C4-2B (cell line): ENCODE measurements at regions not wholly inside any gene's neighbourhood (a gene's known extent, or its start where the extent isn't known, plus 50 kb on each side); places are given as distances from the start of the nearest gene placed in this dataset.

ENCODE experiments used
- H3K27ac ChIP-seq: fragments of 450-650 bp; 2 replicates; pipeline ENCODE4 v1.5.1; 2017
- ZFX ChIP-seq: fragments of 450-650 bp; IDR thresholded peaks from 2 replicates; pipeline ENCODE4 v1.6.1; 2017
- TF ChIP-seq, protein P1 (sequence below): fragments of 450-650 bp; conservative IDR thresholded peaks from 2 replicates; pipeline ENCODE4 v1.5.1; 2017; ENCODE audit warnings: mild to moderate bottlenecking

DNA sequence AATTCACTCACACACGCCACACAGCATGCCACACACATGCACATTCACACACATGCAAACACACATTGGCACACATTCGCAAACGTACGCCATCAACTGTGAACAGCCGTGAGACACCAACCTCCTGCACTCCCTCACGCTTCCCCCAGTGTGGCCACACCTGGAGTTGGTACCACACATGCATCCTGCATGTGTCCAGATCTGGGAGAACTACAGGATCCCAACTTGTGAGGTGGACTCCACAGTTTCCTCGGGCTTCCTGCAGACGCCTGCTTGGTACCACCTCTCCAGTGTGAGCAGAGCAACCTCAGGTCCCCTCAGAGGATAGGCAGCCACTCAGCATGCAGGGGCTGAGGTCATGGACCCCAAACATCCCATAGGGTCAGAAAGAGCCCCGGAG is 239.0 kb downstream of the EIPR1 start:
- H3K27ac ChIP-seq, result no peak overlapping the region
- TF ChIP-seq ZFX, result no peak
- TF ChIP-seq, protein P1, sequence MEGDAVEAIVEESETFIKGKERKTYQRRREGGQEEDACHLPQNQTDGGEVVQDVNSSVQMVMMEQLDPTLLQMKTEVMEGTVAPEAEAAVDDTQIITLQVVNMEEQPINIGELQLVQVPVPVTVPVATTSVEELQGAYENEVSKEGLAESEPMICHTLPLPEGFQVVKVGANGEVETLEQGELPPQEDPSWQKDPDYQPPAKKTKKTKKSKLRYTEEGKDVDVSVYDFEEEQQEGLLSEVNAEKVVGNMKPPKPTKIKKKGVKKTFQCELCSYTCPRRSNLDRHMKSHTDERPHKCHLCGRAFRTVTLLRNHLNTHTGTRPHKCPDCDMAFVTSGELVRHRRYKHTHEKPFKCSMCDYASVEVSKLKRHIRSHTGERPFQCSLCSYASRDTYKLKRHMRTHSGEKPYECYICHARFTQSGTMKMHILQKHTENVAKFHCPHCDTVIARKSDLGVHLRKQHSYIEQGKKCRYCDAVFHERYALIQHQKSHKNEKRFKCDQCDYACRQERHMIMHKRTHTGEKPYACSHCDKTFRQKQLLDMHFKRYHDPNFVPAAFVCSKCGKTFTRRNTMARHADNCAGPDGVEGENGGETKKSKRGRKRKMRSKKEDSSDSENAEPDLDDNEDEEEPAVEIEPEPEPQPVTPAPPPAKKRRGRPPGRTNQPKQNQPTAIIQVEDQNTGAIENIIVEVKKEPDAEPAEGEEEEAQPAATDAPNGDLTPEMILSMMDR, result no peak

DNA sequence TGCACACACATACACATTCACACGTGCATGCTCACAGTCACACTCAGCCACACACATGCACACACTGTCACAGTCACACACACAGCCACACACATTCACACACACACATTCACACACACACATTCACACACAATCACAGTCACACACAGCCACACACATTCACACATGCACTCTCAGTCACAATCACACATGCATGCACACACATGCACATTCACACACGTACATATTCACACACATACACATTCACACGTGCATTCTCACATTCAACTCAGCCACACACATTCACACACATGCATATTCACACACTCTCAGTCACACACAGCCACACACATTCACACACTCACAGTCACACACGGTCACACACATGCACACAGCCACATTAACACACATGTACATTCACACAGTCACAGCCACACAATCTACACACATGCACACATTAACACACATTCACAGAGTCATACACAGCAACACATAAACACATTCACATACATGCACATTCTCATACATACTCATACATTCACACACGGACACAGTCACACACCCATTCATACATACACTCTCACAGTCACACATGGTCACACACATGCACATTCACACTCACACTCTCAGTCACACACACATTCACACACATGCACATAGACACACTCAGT is 239.8 kb downstream of the EIPR1 start:
- no peak for TF ChIP-seq ZFX
- TF ChIP-seq, protein P1, result no peak
- no peak overlapping the region for H3K27ac ChIP-seq

DNA sequence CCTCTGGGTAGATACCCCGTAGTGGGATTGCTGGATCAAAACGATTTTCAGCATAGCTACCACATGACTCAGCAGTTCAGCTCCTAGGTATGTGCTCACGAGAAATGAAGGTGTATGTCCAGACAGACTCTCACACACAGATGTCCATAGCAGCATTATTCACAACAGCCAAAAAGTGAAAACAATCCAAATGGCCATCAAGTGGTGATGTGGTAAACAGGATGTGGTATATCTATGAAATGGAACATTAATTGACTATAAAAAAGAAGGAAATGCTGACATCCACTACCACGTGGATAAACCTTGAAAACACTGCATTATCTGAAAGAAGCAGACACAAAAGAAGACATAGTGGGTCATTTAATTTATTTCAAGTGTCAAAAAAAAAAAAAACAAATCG is 241.9 kb downstream of the EIPR1 start:
- H3K27ac ChIP-seq, result no peak overlapping the region
- no peak for TF ChIP-seq ZFX
- TF ChIP-seq, protein P1, result no peak

DNA sequence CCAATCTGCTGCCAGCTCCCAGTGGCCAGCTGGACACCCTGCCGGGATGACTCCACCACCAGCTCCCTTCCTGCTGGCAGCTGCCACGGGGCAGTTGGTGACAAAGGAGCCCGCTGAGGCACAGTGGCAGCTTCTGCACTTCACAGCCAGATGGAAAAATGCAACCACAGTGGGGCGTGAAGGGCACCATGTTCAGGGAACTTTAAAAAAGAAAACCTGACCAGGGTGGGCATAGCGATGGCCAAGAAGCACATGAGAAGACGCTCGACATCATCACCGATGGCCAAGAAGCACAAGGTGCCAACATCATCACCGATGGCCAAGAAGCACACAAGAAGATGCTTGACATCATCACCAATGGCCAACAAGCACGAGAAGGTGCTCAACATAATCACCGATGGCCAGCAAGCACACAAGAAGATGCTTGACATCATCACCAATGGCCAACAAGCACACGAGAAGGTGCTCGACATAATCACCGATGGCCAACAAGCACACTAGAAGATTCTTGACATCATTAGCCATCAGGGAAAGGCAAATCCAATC is 243.5 kb downstream of the EIPR1 start:
- TF ChIP-seq ZFX, result no peak
- TF ChIP-seq, protein P1, result no peak
- H3K27ac ChIP-seq, result no peak overlapping the region

DNA sequence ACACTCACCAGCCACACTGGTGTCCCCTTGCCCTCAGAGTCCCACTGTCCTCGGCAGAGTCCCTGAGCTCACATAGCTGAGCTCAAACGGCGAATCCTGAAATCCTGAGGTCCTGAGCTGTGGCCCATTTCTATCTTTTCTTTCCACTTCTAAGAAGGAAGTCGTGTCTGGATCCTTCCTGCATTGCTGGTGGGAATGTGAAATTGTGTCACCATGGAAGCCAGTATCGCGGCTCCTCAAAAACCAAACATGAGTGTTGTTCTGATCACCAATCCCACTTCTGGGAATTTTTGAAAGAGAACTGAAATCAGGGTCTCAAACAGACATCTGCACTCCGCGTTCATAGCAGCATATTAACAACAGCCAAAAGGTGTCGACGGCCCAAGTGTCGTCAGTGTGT is 244.7 kb downstream of the EIPR1 start:
- H3K27ac ChIP-seq, result no peak overlapping the region

DNA sequence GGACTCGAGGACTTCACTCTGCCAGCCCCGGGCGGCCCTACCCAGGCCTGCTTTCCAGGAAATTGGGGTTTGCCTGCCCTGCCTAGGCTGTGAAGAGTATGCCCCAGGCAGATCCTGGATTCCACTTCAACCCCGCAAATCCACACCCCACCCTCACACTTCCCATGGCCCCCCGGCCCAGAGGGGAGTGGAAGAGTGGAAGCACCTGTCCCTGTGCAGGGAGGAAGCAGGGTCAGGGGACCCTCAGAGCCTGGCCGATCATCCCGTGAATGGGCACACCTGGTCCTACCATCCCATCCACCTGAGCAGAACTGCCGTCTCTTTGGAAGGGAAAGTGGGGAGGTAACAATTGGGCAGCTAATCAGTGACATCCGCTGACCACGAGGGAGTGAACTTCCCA is 245.2 kb downstream of the EIPR1 start:
- H3K27ac ChIP-seq, result no peak overlapping the region
- TF ChIP-seq ZFX, result no peak
- TF ChIP-seq, protein P1, result no peak

More for the DNA sequence above, 244.7 kb downstream of the EIPR1 start:
- no peak for TF ChIP-seq ZFX
- TF ChIP-seq, protein P1, result no peak

DNA sequence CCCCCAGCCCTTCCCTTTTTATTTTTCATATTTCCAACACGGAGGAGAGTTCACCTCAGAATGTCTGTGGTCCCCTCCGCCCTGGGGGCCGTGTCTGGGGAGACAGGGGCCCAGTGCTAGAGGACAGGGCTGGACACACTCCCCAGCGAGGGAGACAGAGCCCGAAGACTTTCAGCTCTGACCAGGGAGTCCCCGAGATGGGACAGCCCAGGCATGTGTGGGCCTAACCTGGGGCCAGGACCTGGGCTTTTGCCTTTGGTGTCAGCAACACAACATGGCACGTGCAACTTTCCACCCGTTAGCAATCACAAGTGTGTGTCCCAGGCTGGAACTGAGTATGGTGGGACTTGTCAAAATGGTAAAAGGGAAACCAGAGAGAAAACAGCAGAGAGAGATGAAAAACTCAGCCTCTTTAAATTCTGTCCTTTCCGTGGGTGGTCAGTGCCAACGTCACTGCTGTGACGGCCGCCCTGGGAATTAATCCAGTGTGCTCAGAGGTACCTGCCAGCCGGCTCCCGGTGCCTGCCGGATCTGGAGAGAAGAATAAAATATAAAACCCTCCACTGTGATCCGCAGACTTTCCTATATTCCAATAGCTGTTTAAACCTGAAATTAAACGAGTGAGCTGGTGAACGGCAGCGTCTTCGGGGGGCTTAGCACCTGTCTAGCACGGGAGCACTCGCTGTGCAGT is 245.8 kb downstream of the EIPR1 start:
- TF ChIP-seq, protein P1, result no peak
- no peak for TF ChIP-seq ZFX
- H3K27ac ChIP-seq, result no peak overlapping the region
